ENCODE measurements at regions not wholly inside any gene's neighbourhood (a gene's known extent, or its start where the extent isn't known, plus 50 kb on each side); places are given as distances from the start of the nearest gene placed in this dataset.

- ChIA-PET POLR2A (no interaction called here), CTCF (no interaction called here)
- TF ChIP-seq, protein P1, sequence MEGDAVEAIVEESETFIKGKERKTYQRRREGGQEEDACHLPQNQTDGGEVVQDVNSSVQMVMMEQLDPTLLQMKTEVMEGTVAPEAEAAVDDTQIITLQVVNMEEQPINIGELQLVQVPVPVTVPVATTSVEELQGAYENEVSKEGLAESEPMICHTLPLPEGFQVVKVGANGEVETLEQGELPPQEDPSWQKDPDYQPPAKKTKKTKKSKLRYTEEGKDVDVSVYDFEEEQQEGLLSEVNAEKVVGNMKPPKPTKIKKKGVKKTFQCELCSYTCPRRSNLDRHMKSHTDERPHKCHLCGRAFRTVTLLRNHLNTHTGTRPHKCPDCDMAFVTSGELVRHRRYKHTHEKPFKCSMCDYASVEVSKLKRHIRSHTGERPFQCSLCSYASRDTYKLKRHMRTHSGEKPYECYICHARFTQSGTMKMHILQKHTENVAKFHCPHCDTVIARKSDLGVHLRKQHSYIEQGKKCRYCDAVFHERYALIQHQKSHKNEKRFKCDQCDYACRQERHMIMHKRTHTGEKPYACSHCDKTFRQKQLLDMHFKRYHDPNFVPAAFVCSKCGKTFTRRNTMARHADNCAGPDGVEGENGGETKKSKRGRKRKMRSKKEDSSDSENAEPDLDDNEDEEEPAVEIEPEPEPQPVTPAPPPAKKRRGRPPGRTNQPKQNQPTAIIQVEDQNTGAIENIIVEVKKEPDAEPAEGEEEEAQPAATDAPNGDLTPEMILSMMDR (IDR thresholded peaks at IDR 0.05; ENCODE audit: unreplicated experiment), result no peak
- no TSS peak for BruUV-seq (replicated peaks)
- Mint-ChIP-seq H3K27ac (ENCODE audit: low read depth, unreplicated experiment) (no peak overlapping the region), H3K4me3 (ENCODE audit: unreplicated experiment) (no peak overlapping the region), H3K27me3 (ENCODE audit: insufficient read depth, unreplicated experiment) (peaks cover 13% of the 10 kb centered on the region), H3K9me3 (ENCODE audit: unreplicated experiment) (no peaks in the 10 kb centered on the region), H3K4me1 (ENCODE audit: insufficient read depth, unreplicated experiment) (no peaks in the 10 kb centered on the region), H3K36me3 (ENCODE audit: insufficient read depth, unreplicated experiment) (no peaks in the 10 kb centered on the region)
- DNase-seq (ENCODE audit: unreplicated experiment), result no peak
- intact Hi-C loops (cut with micrococcal nuclease), result no loop called here
Observed at GRCh38 chr2:139162957-139163356, 382.8 kb upstream of the NXPH2 start.

DNA sequence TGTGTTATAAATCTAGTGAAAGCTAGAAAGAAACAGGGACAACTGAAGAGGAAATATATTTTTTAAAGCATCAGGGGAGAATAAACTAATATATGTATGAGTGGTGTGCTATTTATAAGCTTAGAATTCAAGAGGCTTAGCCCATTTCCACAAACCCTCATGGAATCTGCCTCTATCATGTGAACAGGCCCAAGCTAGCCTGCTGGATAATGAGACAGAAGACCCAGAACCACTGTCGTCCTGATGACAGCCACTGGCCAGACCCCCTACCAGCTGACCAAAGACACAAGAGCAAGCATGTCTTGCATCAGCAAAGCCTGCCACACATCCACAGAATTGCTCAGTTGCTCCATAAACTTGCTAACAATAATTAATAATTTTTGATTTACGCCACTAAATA, 382.3 kb upstream of the NXPH2 start:
- no TSS peak for BruUV-seq (replicated peaks)
- intact Hi-C loops (cut with micrococcal nuclease), result no loop called here
- Mint-ChIP-seq H3K27ac (ENCODE audit: low read depth, unreplicated experiment) (no peak overlapping the region), H3K9me3 (ENCODE audit: unreplicated experiment) (no peaks in the 10 kb centered on the region), H3K27me3 (ENCODE audit: insufficient read depth, unreplicated experiment) (peaks cover 17% of the 10 kb centered on the region), H3K4me3 (ENCODE audit: unreplicated experiment) (no peak overlapping the region), H3K36me3 (ENCODE audit: insufficient read depth, unreplicated experiment) (no peaks in the 10 kb centered on the region), H3K4me1 (ENCODE audit: insufficient read depth, unreplicated experiment) (no peaks in the 10 kb centered on the region)
- TF ChIP-seq, protein P1 (IDR thresholded peaks at IDR 0.05; ENCODE audit: unreplicated experiment), result no peak
- ChIA-PET POLR2A (no interaction called here), CTCF (no interaction called here)
- DNase-seq (ENCODE audit: unreplicated experiment), result no peak

GRCh38 chr2:139160836-139161235, 380.6 kb upstream of the NXPH2 start:
- peaks cover 32% of the 10 kb centered on the region for H3K27me3 Mint-ChIP-seq (ENCODE audit: insufficient read depth, unreplicated experiment)
- POLR2A ChIA-PET, result no interaction called here
- no peak overlapping the region for H3K27ac Mint-ChIP-seq (ENCODE audit: low read depth, unreplicated experiment)
- CTCF ChIA-PET, result no interaction called here
- no peaks in the 10 kb centered on the region for H3K9me3 Mint-ChIP-seq (ENCODE audit: unreplicated experiment)
- H3K4me3 Mint-ChIP-seq (ENCODE audit: unreplicated experiment), result no peak overlapping the region
- no TSS peak for BruUV-seq (replicated peaks)
- intact Hi-C loops (cut with micrococcal nuclease), result no loop called here
- no peaks in the 10 kb centered on the region for H3K36me3 Mint-ChIP-seq (ENCODE audit: insufficient read depth, unreplicated experiment)
- TF ChIP-seq, protein P1 (IDR thresholded peaks at IDR 0.05; ENCODE audit: unreplicated experiment), result no peak
- H3K4me1 Mint-ChIP-seq (ENCODE audit: insufficient read depth, unreplicated experiment), result no peaks in the 10 kb centered on the region
- DNase-seq (ENCODE audit: unreplicated experiment), result no peak

- BruUV-seq (replicated peaks), result no TSS peak
- ChIA-PET CTCF (interaction anchor here (0.7 kb wide), 1 partner anchor 102 kb away, joined by 3 read pairs; no protein-coding TSS in a partner anchor), POLR2A (no interaction called here)
- H3K36me3 Mint-ChIP-seq (ENCODE audit: insufficient read depth, unreplicated experiment), result no peaks in the 10 kb centered on the region
- intact Hi-C loops (cut with micrococcal nuclease), result no loop called here
- no peak overlapping the region for H3K27ac Mint-ChIP-seq (ENCODE audit: low read depth, unreplicated experiment)
- H3K9me3 Mint-ChIP-seq (ENCODE audit: unreplicated experiment), result no peaks in the 10 kb centered on the region
- H3K4me1 Mint-ChIP-seq (ENCODE audit: insufficient read depth, unreplicated experiment), result no peaks in the 10 kb centered on the region
- TF ChIP-seq, protein P1 (IDR thresholded peaks at IDR 0.05; ENCODE audit: unreplicated experiment), result no peak
- no peak for DNase-seq (ENCODE audit: unreplicated experiment)
- no peak overlapping the region for H3K4me3 Mint-ChIP-seq (ENCODE audit: unreplicated experiment)
- H3K27me3 Mint-ChIP-seq (ENCODE audit: insufficient read depth, unreplicated experiment), result peaks cover 37% of the 10 kb centered on the region
Observed at GRCh38 chr2:139159177-139159576, 379.0 kb upstream of the NXPH2 start.

All from MCF 10A (cell line).